Fibroblast of mammary gland (primary cell): ENCODE measurements at regions not wholly inside any gene's neighbourhood (a gene's known extent, or its start where the extent isn't known, plus 50 kb on each side); places are given as distances from the start of the nearest gene placed in this dataset.
A peak's percentile ranks its signal among the peaks of the same experiment; 100 is the strongest.

ENCODE experiments used
- DNase-seq: peaks from one replicate; pipeline ENCODE4 v3.0.0-alpha.2; 2010; ENCODE audit warnings: low read depth
- H3K4me3 ChIP-seq: 2 replicates; pipeline ENCODE4 v1.5.1; 2011; ENCODE audit warnings: low read depth, mild to moderate bottlenecking, low read length, moderate library complexity; ENCODE audit not compliant: control insufficient read depth
- CTCF ChIP-seq: conservative IDR thresholded peaks from 2 replicates; pipeline ENCODE4 v1.5.1; 2011; ENCODE audit warnings: low read depth, low read length, inconsistent platforms; ENCODE audit not compliant: control insufficient read depth, insufficient read depth

DNA sequence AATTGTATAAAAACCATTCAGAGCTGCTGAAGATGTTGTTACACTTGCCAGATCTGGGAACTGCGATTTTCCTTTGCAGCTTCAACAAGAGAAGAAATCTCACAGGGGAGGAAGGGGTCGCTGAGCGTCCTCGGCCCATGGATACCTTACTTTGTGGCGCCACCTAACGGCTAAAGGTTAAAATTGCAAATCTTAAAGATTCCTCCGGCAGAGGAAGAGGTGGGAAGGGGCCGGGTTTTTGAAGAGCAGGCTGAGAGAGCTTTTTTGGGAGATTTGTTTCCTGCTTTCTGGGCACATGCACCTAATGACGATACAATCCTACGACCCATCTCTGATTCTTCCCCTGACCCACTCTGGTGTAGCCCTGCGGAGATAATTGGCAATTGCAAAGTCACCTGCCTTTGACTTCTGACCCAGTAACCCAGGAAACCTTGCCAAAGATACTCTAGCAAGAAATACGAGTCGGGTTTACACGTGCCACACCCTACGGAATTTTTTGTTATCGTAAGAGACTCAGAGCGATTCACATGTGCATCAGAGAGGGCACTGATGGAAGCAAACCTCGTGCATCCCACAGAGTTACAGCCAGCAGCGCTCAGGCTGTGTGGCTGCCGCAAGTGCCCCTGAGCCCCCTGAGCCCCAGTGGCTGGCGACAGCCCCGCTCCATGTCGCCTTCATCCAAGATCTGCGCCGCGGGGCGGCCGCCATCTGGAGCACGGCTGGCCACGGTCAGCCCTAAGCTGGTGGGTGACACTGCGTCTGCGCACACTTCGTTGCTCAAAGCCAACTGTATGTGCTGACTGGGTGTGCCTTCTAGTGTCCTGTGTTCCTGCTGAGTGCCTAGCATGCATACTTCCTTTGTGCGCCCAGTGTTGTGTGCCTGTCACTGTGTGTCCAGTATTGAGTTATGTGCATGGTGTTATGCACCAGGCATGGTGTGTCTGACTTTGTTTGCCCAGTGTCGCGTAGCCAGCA is 55.2 kb upstream of the CHRNA7 start:
- H3K4me3 ChIP-seq = no peak overlapping the region
- peak; percentile 11 for DNase-seq
- peak; percentile 60 for TF ChIP-seq CTCF

DNA sequence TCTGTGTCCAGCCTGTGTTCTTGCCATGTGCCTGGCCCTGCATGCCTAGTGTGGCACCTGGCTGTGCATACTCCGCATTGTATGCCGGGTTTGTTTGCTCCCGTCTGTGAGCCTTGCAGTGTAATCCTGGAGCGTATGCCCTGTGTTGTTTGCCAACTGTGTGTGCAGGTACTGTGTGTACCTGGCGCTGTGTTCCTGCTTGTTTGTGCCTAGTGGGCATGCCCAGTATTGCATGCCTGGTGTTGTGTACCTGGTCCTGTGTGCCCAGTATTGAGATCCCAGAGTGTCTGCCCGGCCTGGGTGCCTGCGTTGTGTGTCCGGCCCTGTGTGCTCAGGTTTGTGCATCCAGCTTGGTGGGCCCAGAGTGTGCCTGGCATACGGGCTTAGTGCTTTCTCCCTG is 54.5 kb upstream of the CHRNA7 start:
- no peak for DNase-seq
- no peak overlapping the region for H3K4me3 ChIP-seq
- no peak for TF ChIP-seq CTCF

DNA sequence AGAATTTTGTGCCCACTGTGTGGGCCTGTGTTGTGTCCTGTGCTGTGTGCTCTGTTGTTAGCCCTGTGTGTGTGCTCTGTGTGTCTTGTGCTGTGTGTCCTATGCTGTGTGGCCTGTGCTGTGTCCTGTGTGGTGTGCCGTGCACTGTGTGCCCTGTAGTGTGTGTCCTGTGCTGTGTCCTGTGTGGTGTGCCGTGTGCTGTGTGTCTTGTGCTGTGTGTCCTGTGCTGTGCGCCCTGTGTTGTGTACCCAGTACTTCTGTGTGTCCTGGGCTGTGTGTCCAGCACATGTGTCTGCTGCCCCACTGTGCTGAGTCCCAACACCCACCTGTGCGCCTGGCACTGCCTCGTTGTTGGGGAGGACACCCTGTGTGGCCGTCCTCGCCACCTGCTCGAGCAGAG is 53.2 kb upstream of the CHRNA7 start:
- no peak overlapping the region for H3K4me3 ChIP-seq
- TF ChIP-seq CTCF = no peak
- DNase-seq = no peak

DNA sequence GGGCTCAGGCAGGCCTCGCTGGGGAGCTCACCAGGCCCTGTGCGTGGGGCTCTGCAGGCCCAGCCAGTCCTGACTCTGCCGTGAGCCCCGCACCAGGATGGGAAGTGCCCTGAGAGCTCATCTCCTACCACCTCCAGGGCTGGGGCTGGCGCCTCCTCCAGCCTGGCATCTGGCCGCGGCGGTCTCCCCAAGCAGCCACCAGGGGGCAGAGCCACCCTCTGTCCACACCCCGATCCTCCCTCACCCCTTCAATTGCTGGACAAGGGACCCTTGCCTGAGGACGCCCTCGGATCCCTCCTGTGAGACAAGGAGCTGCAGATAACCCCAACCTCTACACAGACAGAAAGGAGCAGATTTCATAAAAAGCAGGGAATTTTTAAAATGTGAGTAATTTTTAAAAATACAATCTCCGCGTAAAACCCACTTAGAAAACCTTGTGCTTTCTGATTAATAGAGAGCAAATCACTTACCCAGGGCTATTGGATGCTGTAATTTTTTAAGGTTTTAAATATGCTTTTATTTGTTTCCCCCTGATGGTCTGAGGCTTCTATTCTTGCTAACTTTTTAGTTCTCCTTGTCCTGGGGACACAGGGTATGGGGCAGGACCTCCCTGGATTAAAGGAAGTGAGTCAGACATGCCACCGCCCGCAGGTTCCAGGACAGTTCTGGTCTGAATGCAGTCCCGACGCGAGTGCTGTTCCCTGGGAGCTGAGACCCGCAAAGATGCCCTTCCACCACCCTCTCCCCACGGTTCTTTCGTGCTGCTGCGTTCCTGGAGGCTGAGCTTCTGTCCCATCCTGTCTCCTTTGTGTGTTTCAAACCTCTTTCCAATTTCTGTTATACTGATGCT is 52.3 kb upstream of the CHRNA7 start:
- TF ChIP-seq CTCF = peak; percentile 65
- no peak overlapping the region for H3K4me3 ChIP-seq
- peak; percentile 26 for DNase-seq
